GM12891 (cell line): ENCODE measurements at regions not wholly inside any gene's neighbourhood (a gene's known extent, or its start where the extent isn't known, plus 50 kb on each side); places are given as distances from the start of the nearest gene placed in this dataset.
A peak's percentile ranks its signal among the peaks of the same experiment; 100 is the strongest.

Experiments
- DNase-seq: peaks from one replicate; pipeline ENCODE4 v3.0.0; 2011; ENCODE audit warnings: low spot score; ENCODE audit not compliant: insufficient read length
- FAIRE-seq: peaks from 2 replicates; lab custom pipeline; 2011; peaks lifted over from hg19 to GRCh38; lab: Jason Lieb, UNC
- PAX5 ChIP-seq: IDR thresholded peaks from 2 replicates; pipeline ENCODE4 v1.6.1; 2011; ENCODE audit warnings: low read length, moderate library complexity, mild to moderate bottlenecking; ENCODE audit not compliant: insufficient read depth, severe bottlenecking
- POLR2A ChIP-seq: IDR thresholded peaks from 2 replicates; pipeline ENCODE4 v1.6.1; 2011; ENCODE audit warnings: low read depth, low read length, control low read depth
- POLR2AphosphoS5 ChIP-seq: IDR thresholded peaks from 2 replicates; pipeline ENCODE4 v1.6.1; 2011; ENCODE audit warnings: low read depth, low read length, control low read depth
- POU2F2 ChIP-seq: IDR thresholded peaks from 2 replicates; pipeline ENCODE4 v1.6.1; 2011; ENCODE audit warnings: low read depth, mild to moderate bottlenecking, control low read depth, low read length, moderate library complexity
- SPI1 ChIP-seq: IDR thresholded peaks from 2 replicates; pipeline ENCODE4 v1.6.1; 2011; ENCODE audit warnings: low read depth, low read length, control low read depth
- TAF1 ChIP-seq: IDR thresholded peaks from 2 replicates; pipeline ENCODE4 v1.6.1; 2011; ENCODE audit warnings: low read depth, low read length, control low read depth

DNA sequence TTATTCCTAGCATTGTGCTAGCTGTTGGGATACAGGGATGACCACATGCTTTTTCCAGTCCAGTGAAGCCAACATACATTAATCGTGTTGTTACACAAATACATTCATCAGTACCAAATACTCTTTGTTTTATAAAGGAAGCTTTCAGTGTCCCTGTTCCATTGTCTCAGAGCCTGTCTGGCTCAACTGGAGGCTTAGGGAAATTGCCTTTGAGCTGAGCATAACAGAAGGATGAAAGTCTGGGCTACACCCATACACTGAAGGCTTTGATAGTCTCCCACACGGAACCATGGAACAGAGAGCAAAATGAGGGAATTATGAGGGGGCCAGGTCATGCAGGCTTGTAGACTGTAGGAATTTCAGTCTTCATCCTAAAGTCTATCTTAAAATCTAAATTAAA lies 126.4 kb upstream of the KCNQ5 start:
- FAIRE-seq (no peak), DNase-seq (no peak)
- TF ChIP-seq POLR2A (no peak), POU2F2 (no peak), PAX5 (no peak), SPI1 (no peak), POLR2AphosphoS5 (no peak), TAF1 (no peak)

GRCh38 chr6:72497186-72497585 lies 124.7 kb upstream of the KCNQ5 start:
- DNase-seq (no peak), FAIRE-seq (no peak)
- no peak for TF ChIP-seq POU2F2
- no peak for TF ChIP-seq PAX5
- TF ChIP-seq POLR2A: no peak
- no peak for TF ChIP-seq TAF1
- TF ChIP-seq POLR2AphosphoS5: no peak
- TF ChIP-seq SPI1: no peak

DNA sequence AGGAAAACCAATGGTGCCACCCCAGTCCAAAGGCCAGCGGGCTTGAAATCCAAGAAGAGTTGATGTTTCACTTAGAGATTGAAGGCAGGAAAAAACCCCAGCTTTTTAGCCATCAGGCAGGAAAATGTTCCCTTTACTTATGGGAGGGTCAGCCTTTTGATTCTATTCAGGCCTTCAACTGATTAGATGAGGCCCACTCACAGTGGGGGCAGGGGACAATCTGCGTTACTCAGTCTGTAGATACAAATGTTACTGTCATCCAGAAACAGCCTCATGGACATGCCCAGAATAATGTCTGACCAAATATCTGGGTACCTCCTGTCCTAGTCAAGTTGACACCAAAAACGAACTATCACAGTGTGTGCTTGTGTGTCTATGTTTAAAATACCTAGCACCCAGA lies 121.2 kb upstream of the KCNQ5 start:
- FAIRE-seq (no peak), DNase-seq (no peak)
- TF ChIP-seq POLR2A (no peak), POU2F2 (no peak), POLR2AphosphoS5 (no peak), TAF1 (no peak)

GRCh38 chr6:72504406-72504805 lies 117.5 kb upstream of the KCNQ5 start:
- TF ChIP-seq POLR2A (no peak), POU2F2 (no peak), POLR2AphosphoS5 (no peak), SPI1 (no peak), TAF1 (no peak), PAX5 (no peak)
- DNase-seq (no peak), FAIRE-seq (no peak)

DNA sequence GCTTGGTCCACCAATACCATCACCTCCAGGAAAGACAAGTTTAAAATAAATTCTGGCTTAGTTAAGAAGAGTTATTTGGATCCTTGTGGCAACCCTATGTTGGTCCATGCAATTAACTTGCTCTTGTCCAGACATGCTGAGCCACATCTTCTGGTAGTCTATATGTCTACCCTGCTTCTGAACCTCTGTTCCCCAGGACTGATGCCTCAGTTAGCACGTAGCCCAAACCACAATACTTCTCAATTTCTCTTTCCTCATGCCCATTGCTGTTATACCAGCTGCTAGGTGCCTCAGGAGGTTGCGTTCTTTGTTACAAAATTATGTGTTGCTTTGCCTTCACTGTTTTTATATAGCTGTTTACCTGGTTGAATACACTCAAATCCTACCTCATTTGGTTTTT lies 116.4 kb upstream of the KCNQ5 start:
- FAIRE-seq (no peak), DNase-seq (no peak)
- TF ChIP-seq PAX5: no peak
- no peak for TF ChIP-seq SPI1
- no peak for TF ChIP-seq POLR2A
- TF ChIP-seq POU2F2: no peak
- TF ChIP-seq POLR2AphosphoS5: no peak
- TF ChIP-seq TAF1: no peak

GRCh38 chr6:72519871-72520270 lies 102.0 kb upstream of the KCNQ5 start:
- FAIRE-seq (no peak), DNase-seq (no peak)
- TF ChIP-seq POLR2A (no peak), POLR2AphosphoS5 (no peak), POU2F2 (no peak), SPI1 (no peak)

GRCh38 chr6:72521684-72522083 lies 100.2 kb upstream of the KCNQ5 start:
- DNase-seq: no peak
- FAIRE-seq: no peak
- TF ChIP-seq POLR2AphosphoS5: no peak
- TF ChIP-seq TAF1: no peak
- TF ChIP-seq POU2F2: no peak
- no peak for TF ChIP-seq PAX5
- TF ChIP-seq SPI1: no peak
- TF ChIP-seq POLR2A: no peak

DNA sequence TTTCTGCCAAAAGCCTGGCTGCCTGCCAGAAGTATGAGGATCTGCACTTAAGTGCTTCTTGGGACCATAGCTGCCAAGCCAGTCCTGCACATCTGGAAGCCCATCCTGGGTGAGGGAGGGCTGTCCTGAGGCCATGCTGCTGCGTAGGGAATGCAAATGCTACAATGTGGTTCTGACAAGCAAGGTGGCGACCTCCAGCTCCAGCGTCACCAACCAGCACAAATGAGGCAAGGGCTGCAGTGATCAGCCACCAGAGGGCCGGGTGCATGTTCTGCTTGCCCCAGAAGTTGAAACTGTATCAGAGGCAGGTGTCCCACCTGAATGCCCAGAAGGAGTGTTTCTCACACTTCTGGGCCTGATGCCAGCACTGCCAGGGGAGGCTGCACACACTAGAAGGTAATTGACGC lies 99.1 kb upstream of the KCNQ5 start:
- DNase-seq (no peak), FAIRE-seq (peak; percentile 5)
- TF ChIP-seq TAF1 (no peak), POLR2A (no peak), SPI1 (no peak), POU2F2 (no peak), PAX5 (no peak), POLR2AphosphoS5 (no peak)

GRCh38 chr6:72524011-72524645 lies 97.7 kb upstream of the KCNQ5 start:
- FAIRE-seq: no peak
- TF ChIP-seq TAF1: no peak
- no peak for TF ChIP-seq POLR2AphosphoS5
- TF ChIP-seq POLR2A: no peak
- TF ChIP-seq SPI1: no peak
- TF ChIP-seq PAX5: no peak
- no peak for TF ChIP-seq POU2F2
- no peak for DNase-seq

DNA sequence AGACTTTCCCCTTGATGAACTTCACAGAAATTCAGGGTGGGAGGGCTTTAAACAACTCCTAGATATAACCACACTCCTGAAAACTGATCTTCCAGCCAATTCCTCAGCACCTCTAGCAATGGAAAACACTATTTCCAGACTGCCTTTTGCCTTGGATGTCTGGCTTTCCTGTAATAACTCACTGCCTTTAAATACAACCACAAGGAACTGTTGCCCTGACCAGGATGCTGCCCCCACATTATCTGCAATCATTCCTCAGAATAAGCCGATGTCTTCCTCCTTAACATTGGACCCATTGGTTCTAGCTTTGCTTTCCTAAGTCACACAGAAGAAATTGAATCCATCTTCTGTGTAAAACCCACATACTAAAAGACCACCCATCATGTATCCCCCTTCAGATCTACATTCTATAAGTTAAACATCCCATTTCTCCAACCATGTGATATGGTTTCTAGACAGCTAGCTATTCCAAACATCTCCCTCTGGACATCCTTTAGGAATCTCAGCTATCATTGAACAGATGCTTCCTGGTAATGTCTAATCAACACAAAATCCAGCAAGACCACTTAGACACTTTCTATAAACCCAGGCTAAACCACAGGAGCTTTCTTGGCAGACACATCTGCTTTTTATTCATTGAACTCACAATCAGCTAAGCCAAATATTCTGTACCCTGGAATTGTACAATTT lies 95.9 kb upstream of the KCNQ5 start:
- no peak for TF ChIP-seq SPI1
- TF ChIP-seq POLR2A: no peak
- TF ChIP-seq TAF1: no peak
- no peak for TF ChIP-seq POLR2AphosphoS5
- FAIRE-seq (no peak), DNase-seq (no peak)
